ENCODE measurements at regions not wholly inside any gene's neighbourhood (a gene's known extent, or its start where the extent isn't known, plus 50 kb on each side); places are given as distances from the start of the nearest gene placed in this dataset.
"Not testable (repeated sequence)": the region's sequence is repeated elsewhere in the genome, so short reads cannot be mapped to it uniquely, and the experiment has no call there.

DNA sequence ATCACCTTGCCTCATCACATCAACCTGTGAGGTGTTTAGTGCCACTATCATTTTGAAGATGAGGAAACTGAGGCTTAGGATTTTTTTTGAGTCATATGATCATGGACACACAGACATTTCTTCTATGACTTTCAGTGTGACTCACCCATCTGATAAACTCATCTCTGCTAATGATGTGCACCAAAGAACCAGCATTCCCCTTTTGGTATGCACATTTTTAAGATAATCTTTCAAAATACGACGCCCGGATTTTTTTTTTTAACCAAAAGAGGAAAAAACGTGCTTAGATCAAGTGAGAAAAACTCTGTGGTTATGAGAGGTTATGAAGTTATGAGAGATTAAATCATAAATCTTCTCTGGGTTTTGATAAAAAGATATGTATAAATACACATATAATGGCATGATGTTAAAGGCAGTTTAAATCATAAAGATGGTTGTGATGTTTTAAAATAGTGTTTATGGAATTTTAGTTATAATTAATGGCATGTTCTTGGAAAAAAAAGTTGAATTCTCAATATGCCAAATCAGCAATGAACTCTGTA is 948.1 kb downstream of the TMTC2 start:
- ChIA-PET POLR2A (no interaction called here), CTCF (no interaction called here)
- H3K27me3 Mint-ChIP-seq (ENCODE audit: low read depth) = no peaks in the 10 kb centered on the region
- H3K4me1 Mint-ChIP-seq (ENCODE audit: low read depth) = no peaks in the 10 kb centered on the region
- H3K4me3 Mint-ChIP-seq = no peak overlapping the region
- H3K27ac Mint-ChIP-seq = no peak overlapping the region
- no peaks in the 10 kb centered on the region for H3K9me3 Mint-ChIP-seq (ENCODE audit: insufficient read depth)
- DNase-seq (no peak), ATAC-seq (no peak)
- no peaks in the 10 kb centered on the region for H3K36me3 Mint-ChIP-seq (ENCODE audit: low read depth)

DNA sequence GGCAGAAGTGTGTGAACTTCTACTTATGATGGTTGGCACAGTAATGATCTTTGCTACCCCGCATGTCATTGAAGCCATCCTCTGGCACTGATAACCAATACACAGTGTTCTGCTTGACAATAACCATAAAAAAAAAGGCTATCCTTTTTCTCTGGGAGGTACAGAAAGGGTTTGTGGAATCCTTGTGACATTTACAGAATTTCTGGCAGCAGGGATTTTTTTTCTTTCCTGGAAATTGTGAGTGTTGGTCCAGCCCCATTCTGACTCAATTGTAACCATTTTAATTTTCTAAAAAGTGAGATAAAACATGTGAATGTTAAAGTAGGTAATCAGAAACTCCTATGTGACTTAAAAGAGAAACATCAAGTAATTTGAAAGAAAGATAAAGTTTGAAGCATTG is 943.8 kb downstream of the TMTC2 start:
- POLR2A ChIA-PET = no interaction called here
- H3K9me3 Mint-ChIP-seq (ENCODE audit: insufficient read depth) = peaks cover 4% of the 10 kb centered on the region
- no peaks in the 10 kb centered on the region for H3K27me3 Mint-ChIP-seq (ENCODE audit: low read depth)
- ATAC-seq (no peak), DNase-seq (no peak)
- H3K36me3 Mint-ChIP-seq (ENCODE audit: low read depth) = no peaks in the 10 kb centered on the region
- H3K4me1 Mint-ChIP-seq (ENCODE audit: low read depth) = no peaks in the 10 kb centered on the region
- H3K27ac Mint-ChIP-seq = no peak overlapping the region
- H3K4me3 Mint-ChIP-seq = no peak overlapping the region
- CTCF ChIA-PET = no interaction called here

DNA sequence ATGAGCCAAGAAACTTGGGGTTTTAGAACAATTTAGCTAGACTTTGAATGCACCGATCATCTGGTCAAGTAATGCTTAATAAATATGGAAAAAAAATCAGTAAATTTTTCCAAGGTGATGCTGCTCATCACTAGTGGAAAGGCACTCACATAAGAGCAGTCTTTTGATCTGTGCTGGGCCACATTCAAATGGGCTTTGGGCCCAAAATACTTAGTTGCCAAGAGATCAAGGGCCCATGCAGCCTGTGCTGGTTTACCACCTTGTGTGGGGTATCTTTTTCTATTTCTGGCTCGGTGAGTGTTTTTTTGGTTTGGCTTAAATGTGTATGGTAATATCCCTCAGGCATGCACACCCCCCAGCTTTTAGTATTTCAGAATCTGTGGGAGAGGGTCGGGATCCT is 943.2 kb downstream of the TMTC2 start:
- H3K27ac Mint-ChIP-seq = no peak overlapping the region
- H3K27me3 Mint-ChIP-seq (ENCODE audit: low read depth) = no peaks in the 10 kb centered on the region
- no peaks in the 10 kb centered on the region for H3K36me3 Mint-ChIP-seq (ENCODE audit: low read depth)
- ATAC-seq = no peak
- H3K9me3 Mint-ChIP-seq (ENCODE audit: insufficient read depth) = peaks cover 4% of the 10 kb centered on the region
- ChIA-PET CTCF (no interaction called here), POLR2A (no interaction called here)
- DNase-seq = no peak
- H3K4me1 Mint-ChIP-seq (ENCODE audit: low read depth) = no peaks in the 10 kb centered on the region
- H3K4me3 Mint-ChIP-seq = no peak overlapping the region

DNA sequence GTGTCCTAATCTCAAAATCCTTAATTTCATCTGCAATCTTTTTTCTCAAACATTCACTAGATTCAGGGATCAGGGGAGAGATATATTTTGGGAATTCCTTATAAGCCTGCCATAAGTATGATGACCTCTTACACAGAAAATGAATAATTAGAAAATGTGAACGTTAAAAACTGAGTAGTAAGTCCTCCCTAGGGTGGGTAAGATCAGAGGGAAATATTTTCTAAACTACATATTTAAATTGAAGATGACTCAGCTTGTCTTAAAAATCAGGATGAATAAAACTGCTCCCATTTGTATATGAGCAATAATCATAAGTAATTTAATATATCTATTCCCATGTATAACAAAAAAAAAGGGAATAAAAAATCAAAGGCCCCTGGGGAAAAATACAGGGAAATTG is 935.5 kb downstream of the TMTC2 start:
- Mint-ChIP-seq H3K9me3 (ENCODE audit: insufficient read depth) (no peaks in the 10 kb centered on the region), H3K27me3 (ENCODE audit: low read depth) (no peaks in the 10 kb centered on the region), H3K27ac (no peak overlapping the region), H3K4me3 (no peak overlapping the region), H3K36me3 (ENCODE audit: low read depth) (no peaks in the 10 kb centered on the region), H3K4me1 (ENCODE audit: low read depth) (no peaks in the 10 kb centered on the region)
- ChIA-PET POLR2A (no interaction called here), CTCF (no interaction called here)
- no peak for ATAC-seq
- DNase-seq = no peak

DNA sequence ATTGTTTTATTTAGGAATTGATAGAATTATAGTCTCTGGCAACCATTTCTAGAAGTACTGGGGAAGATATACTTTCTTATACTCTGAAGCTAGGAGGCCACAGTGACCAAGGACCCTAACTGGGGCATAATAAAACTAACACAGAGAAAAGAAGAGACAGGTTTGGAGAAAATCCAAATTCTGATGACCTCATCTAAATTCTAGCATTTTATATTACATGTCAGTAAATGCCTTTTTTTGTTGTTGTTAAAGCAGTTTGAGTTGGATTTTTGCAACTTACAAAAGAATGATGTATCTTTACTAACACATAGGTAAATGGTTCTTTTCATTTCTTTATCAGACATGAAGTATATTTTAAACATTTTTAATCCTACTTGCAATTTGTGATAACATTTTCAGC is 933.3 kb downstream of the TMTC2 start:
- Mint-ChIP-seq H3K4me3 (no peak overlapping the region), H3K27me3 (ENCODE audit: low read depth) (no peaks in the 10 kb centered on the region), H3K27ac (no peak overlapping the region), H3K4me1 (ENCODE audit: low read depth) (no peaks in the 10 kb centered on the region), H3K9me3 (ENCODE audit: insufficient read depth) (peaks cover 3% of the 10 kb centered on the region), H3K36me3 (ENCODE audit: low read depth) (no peaks in the 10 kb centered on the region)
- ChIA-PET POLR2A (no interaction called here), CTCF (no interaction called here)
- DNase-seq (no peak), ATAC-seq (no peak)

DNA sequence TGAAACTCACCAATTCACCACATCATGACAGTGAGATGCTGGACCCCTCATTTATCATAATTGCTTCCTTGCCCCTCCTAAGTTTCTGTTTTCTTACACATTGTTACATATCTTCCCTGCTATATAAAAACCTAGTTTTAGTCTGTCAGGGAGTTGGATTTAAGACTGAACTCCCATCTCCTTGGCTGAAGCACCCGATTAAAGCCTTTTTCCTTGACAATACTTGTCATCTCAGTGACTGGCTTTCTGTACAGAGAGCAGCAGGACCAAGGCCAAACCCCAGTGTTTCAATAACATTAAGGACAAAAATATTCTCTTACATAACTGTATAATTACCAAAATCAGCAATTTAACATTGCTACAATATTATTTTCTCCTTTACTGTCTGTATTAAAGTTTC is 928.4 kb downstream of the TMTC2 start:
- Mint-ChIP-seq H3K4me3 (no peak overlapping the region), H3K36me3 (ENCODE audit: low read depth) (no peaks in the 10 kb centered on the region), H3K4me1 (ENCODE audit: low read depth) (no peaks in the 10 kb centered on the region), H3K27me3 (ENCODE audit: low read depth) (no peaks in the 10 kb centered on the region), H3K27ac (no peak overlapping the region), H3K9me3 (ENCODE audit: insufficient read depth) (peaks cover 14% of the 10 kb centered on the region)
- no peak for DNase-seq
- ChIA-PET CTCF (no interaction called here), POLR2A (no interaction called here)
- ATAC-seq = no peak

DNA sequence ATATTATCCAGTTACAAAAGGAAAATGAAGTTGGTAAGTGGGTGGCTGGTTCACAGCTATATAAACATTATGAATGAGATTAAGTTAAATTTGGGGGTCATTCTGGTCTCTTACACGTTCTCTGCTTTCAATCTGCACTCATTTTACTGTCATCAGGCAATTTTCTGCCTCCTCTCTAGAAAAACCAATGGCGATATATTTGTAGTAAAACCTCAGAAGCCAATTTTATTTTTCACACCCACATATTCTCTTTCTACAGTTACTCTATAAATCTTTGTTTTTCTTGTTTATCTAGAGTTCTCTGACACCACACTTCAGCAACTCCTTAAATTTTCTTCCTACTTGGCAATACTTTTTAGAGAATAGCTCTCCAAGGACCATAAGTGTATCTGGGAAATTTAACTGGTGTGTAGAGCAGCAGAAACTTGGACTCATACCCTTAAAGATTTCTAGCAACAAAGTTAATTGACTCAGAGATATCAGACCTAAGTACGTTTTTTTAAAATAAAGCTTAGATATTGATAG is 926.9 kb downstream of the TMTC2 start:
- no peak overlapping the region for H3K27ac Mint-ChIP-seq
- no peak for DNase-seq
- H3K9me3 Mint-ChIP-seq (ENCODE audit: insufficient read depth) = peaks cover 20% of the 10 kb centered on the region
- no peaks in the 10 kb centered on the region for H3K4me1 Mint-ChIP-seq (ENCODE audit: low read depth)
- no peaks in the 10 kb centered on the region for H3K27me3 Mint-ChIP-seq (ENCODE audit: low read depth)
- no peak overlapping the region for H3K4me3 Mint-ChIP-seq
- H3K36me3 Mint-ChIP-seq (ENCODE audit: low read depth) = no peaks in the 10 kb centered on the region
- no peak for ATAC-seq
- POLR2A ChIA-PET = no interaction called here
- CTCF ChIA-PET = no interaction called here

DNA sequence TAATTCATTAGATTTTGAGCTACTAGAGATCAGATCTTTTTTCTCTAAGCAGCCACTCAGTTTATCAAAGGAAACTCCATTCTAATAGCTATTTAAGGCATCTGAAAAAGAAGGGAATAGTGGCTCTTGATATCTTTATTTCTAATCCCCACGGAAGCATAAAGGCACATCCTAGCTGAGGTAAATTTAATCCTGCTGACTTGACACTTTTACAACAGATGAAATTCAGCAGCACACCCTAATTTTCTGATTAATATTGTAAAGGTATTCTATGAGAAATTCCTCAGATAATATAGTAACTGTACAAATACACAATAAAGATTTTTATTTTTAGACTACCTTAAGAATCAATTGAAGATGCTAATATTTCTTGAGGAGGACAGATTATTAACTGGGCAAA is 916.4 kb downstream of the TMTC2 start:
- H3K9me3 Mint-ChIP-seq (ENCODE audit: insufficient read depth) = peaks cover 19% of the 10 kb centered on the region
- ChIA-PET POLR2A (no interaction called here), CTCF (no interaction called here)
- DNase-seq (no peak), ATAC-seq (no peak)
- H3K36me3 Mint-ChIP-seq (ENCODE audit: low read depth) = no peaks in the 10 kb centered on the region
- no peak overlapping the region for H3K4me3 Mint-ChIP-seq
- no peak overlapping the region for H3K27ac Mint-ChIP-seq
- H3K27me3 Mint-ChIP-seq (ENCODE audit: low read depth) = no peaks in the 10 kb centered on the region
- no peaks in the 10 kb centered on the region for H3K4me1 Mint-ChIP-seq (ENCODE audit: low read depth)

DNA sequence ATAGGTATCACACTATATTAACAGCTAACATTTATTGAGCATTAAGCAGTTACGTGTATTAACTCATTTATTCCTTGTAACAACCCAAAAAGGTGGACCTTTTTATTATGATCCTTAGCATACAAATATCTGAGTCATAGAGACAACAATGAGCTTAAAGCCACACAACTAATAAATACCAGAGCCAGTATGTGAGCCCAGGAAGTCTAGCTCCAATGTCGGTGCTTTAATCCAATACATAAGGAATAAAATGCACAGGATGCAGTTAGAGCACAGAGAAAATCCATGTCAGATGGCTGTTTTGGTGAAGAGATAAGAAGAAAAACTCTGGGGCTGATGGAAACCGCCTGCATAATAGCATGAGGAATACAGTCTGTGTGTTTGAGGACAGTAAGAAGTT is 888.6 kb downstream of the TMTC2 start:
- no peak for DNase-seq
- H3K9me3 Mint-ChIP-seq (ENCODE audit: insufficient read depth) = no peaks in the 10 kb centered on the region
- ATAC-seq = no peak
- no peak overlapping the region for H3K4me3 Mint-ChIP-seq
- ChIA-PET POLR2A (no interaction called here), CTCF (no interaction called here)
- H3K27me3 Mint-ChIP-seq (ENCODE audit: low read depth) = no peaks in the 10 kb centered on the region
- H3K4me1 Mint-ChIP-seq (ENCODE audit: low read depth) = no peaks in the 10 kb centered on the region
- H3K36me3 Mint-ChIP-seq (ENCODE audit: low read depth) = no peaks in the 10 kb centered on the region
- H3K27ac Mint-ChIP-seq = no peak overlapping the region

DNA sequence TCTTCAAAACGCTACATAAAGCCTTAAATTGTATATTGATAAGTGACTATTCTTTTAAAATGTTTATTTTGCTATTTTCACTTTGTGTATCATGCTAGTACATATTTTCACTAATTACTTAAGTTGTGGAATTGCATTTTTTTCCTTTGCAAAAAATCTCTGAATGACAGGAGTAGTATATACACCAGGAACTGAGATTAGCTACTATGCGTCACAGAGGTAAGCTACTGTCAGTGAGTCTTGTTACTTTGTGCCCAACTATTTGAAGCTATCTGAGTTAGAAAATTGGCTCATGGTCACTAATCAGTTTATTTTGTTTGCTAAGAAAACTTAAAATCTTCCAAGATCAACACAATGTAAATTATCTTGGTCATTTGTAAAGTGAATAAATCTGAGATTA is 887.4 kb downstream of the TMTC2 start:
- no peak for ATAC-seq
- no peak overlapping the region for H3K27ac Mint-ChIP-seq

DNA sequence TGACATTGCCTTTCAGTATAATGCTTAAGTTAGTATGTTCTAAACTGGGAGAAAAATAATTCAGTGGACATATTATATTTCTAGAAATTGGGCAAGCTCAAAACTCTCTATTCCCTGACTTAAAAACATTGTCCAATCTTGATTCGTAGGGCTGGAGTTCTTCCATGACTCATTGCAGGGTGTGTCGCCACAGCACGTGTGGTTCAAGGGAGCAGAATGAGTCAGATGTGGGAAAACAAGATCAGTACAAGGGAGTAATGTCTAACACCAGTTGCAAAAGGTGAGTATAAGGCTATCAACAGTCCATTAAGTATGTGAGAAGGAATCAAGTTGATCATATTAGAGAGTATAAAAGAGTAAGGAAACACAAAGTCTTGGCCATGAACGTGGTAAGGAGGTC is 887.0 kb downstream of the TMTC2 start:
- H3K36me3 Mint-ChIP-seq (ENCODE audit: low read depth) = no peaks in the 10 kb centered on the region
- CTCF ChIA-PET = no interaction called here

More for the DNA sequence above, 887.4 kb downstream of the TMTC2 start:
- Mint-ChIP-seq H3K36me3 (ENCODE audit: low read depth) (no peaks in the 10 kb centered on the region), H3K4me1 (ENCODE audit: low read depth) (no peaks in the 10 kb centered on the region), H3K4me3 (no peak overlapping the region), H3K27me3 (ENCODE audit: low read depth) (no peaks in the 10 kb centered on the region), H3K9me3 (ENCODE audit: insufficient read depth) (peaks cover under 1% of the 10 kb centered on the region)
- POLR2A ChIA-PET = no interaction called here
- CTCF ChIA-PET = no interaction called here
- DNase-seq = no peak

DNA sequence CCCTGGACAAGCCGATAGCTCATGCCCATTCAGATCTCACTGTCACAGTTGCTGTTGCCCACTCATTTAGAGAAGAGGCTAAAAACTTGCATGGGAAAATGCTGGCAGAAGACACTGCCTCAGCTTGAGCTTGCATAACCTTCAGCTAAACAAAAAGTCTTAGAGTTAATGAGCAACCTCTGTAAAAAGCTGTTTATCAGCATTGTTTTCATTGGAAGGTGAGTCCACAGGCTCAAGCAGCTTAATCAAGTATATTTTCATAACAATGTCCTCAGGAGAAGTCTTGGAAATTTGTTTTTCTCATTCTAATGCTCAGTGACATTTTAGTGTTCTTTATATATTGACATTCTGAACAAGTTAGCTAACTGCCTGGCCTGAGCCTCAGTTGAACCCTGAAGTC is 872.9 kb downstream of the TMTC2 start:
- CTCF ChIA-PET = no interaction called here
- Mint-ChIP-seq H3K4me1 (ENCODE audit: low read depth) (no peaks in the 10 kb centered on the region), H3K27ac (no peak overlapping the region), H3K9me3 (ENCODE audit: insufficient read depth) (peaks cover 7% of the 10 kb centered on the region), H3K4me3 (no peak overlapping the region), H3K27me3 (ENCODE audit: low read depth) (no peaks in the 10 kb centered on the region), H3K36me3 (ENCODE audit: low read depth) (no peaks in the 10 kb centered on the region)
- ATAC-seq = no peak
- no peak for DNase-seq
- POLR2A ChIA-PET = no interaction called here

More for the DNA sequence above, 887.0 kb downstream of the TMTC2 start:
- DNase-seq (no peak), ATAC-seq (no peak)
- Mint-ChIP-seq H3K27me3 (ENCODE audit: low read depth) (no peaks in the 10 kb centered on the region), H3K27ac (no peak overlapping the region), H3K4me1 (ENCODE audit: low read depth) (no peaks in the 10 kb centered on the region), H3K9me3 (ENCODE audit: insufficient read depth) (peaks cover 5% of the 10 kb centered on the region), H3K4me3 (no peak overlapping the region)
- POLR2A ChIA-PET = no interaction called here

DNA sequence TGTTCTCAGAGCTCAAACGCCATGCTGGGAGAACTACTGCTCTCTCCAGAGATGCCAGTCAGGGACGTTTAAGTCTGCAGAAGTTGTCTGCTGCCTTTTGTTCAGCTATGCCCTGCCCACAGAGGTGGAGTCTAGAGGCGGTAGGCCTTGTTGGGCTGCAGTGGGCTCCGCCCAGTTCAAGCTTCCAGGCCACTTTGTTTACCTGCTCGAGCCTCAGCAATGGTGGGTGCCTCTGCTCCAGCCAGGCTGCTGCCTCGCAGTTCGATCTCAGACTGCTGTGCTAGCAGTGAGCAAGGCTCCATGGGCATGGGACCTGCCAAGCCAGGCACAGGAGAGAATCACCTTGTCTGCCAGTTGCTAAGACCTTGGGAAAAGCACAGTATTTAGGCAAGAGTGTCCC is 869.3 kb downstream of the TMTC2 start:
- H3K27me3 Mint-ChIP-seq (ENCODE audit: low read depth); POLR2A ChIA-PET; DNase-seq; H3K36me3 Mint-ChIP-seq (ENCODE audit: low read depth); H3K9me3 Mint-ChIP-seq (ENCODE audit: insufficient read depth); ATAC-seq; H3K27ac Mint-ChIP-seq; H3K4me3 Mint-ChIP-seq; CTCF ChIA-PET; H3K4me1 Mint-ChIP-seq (ENCODE audit: low read depth): not testable (repeated sequence)
